AG09319 (cell line): ENCODE measurements at regions not wholly inside any gene's neighbourhood (a gene's known extent, or its start where the extent isn't known, plus 50 kb on each side); places are given as distances from the start of the nearest gene placed in this dataset.

ENCODE experiments used
- DNase-seq: peaks from one replicate; pipeline ENCODE4 v3.0.0-alpha.2; 2010; ENCODE audit warnings: low read depth; ENCODE audit errors: extremely low read depth
- CTCF ChIP-seq: IDR thresholded peaks from 2 replicates; pipeline ENCODE4 v1.5.1; 2011; ENCODE audit warnings: low read depth, mild to moderate bottlenecking, inconsistent platforms, low read length, moderate library complexity

DNA sequence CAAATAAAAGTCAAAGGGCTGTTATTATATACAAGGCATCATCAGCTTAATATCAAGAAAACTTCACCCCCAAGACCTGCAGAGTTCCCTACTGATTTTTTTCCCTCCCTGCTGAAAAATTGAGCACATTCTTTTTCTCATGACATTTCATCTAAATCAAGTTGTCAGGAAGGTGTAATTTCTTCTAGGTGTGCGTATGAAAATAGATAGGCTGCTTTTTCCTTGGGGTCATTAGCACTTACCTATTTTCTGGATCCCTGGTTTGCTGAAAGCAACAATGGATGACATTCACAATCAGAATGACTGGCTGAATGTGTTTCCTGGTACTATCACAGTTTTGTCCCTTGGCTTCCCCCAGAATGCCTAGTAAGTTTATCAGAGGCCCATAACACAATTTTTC, 225.0 kb upstream of the KIRREL3 start:
- DNase-seq: no peak
- TF ChIP-seq CTCF: no peak

DNA sequence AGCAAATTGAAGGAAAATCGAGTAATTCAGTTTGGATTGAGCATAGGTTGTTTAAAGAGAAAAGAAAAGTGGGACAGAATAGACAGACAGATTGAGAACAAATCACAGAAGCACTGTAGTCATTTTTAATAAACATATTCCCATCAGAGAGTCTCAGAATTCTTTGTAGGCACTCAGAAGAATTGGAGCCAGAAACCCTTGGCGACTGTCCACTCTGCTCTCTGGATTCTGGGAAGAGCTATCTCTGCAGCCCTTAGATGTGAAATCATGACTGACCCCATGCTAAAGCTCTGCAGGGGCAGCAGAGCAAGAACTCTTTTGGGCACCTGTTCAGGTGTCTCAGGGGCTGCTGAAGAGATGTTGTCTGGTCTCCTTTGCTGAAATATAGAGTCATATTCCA, 223.7 kb upstream of the KIRREL3 start:
- TF ChIP-seq CTCF: no peak
- DNase-seq: no peak

GRCh38 chr11:127223633-127224032, 223.1 kb upstream of the KIRREL3 start:
- no peak for TF ChIP-seq CTCF
- DNase-seq: no peak

GRCh38 chr11:127223026-127223425, 222.5 kb upstream of the KIRREL3 start:
- no peak for TF ChIP-seq CTCF
- no peak for DNase-seq

GRCh38 chr11:127219704-127220103, 219.1 kb upstream of the KIRREL3 start:
- TF ChIP-seq CTCF: no peak
- DNase-seq: no peak

DNA sequence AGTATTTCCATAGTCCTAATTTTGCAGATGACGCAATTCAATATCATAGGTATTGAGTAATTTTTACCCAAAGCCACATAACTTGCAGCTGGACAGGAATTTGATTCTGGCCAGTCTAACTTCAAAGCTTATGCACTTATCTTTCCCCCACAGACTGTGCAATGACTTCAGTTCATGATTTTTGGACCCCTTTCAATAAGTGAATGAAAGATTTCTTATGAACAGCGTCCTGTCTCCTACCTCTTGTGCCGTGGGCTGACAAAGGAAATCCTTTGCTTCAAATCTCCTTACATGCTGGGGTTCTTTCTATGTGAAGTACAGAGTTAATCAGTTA, 217.7 kb upstream of the KIRREL3 start:
- DNase-seq: no peak
- no peak for TF ChIP-seq CTCF

DNA sequence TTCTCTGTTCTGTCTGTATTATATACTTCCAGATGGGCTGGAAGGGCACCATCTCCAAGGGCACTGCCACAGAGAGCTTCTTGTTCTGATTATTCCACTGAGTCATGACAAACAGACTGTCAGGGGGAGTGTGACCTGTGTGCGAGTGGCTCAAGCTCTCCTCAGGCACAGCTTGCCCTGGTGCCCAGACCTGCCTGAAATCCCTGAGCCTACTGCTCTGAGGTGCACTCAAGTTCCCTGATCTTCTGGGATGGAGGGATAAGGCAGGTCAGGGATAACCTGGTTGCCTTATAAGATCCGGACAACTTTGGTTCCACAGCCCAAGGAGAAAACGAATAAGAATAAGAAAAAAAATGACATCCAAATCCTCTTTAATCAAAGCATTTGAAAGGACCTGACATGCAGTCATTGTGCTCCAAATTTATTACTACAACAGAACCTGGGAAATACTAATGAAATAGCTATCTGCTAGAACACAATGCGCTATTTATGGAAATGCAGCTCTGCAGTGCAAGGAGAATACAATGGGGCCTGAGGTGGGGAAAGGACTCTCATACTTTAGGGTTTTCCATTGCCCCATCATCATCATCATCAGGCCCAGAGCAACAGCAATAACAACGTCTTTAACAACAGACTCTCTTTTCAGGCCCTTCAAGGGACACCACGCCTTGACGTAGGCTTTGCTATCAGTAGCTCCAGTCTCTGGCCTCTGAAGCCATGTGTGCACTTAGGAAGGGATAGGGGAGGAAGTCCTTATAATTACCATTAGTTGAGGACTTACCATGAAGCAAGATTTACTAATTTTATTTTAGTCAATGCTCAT, 217.1 kb upstream of the KIRREL3 start:
- TF ChIP-seq CTCF: no peak
- DNase-seq: no peak
